ENCODE measurements at regions not wholly inside any gene's neighbourhood (a gene's known extent, or its start where the extent isn't known, plus 50 kb on each side); places are given as distances from the start of the nearest gene placed in this dataset.

GRCh38 chr11:15730263-15730994 is 615.7 kb downstream of the INSC start:
- Mint-ChIP-seq H3K27me3 (peaks cover 3% of the 10 kb centered on the region), H3K27ac (no peak overlapping the region), H3K9me3 (no peaks in the 10 kb centered on the region), H3K36me3 (no peaks in the 10 kb centered on the region), H3K4me1 (ENCODE audit: unreplicated experiment) (no peaks in the 10 kb centered on the region), H3K4me3 (no peak overlapping the region)
- no peak for DNase-seq (ENCODE audit: extremely low spot score, unreplicated experiment)
- TF ChIP-seq, protein P1, sequence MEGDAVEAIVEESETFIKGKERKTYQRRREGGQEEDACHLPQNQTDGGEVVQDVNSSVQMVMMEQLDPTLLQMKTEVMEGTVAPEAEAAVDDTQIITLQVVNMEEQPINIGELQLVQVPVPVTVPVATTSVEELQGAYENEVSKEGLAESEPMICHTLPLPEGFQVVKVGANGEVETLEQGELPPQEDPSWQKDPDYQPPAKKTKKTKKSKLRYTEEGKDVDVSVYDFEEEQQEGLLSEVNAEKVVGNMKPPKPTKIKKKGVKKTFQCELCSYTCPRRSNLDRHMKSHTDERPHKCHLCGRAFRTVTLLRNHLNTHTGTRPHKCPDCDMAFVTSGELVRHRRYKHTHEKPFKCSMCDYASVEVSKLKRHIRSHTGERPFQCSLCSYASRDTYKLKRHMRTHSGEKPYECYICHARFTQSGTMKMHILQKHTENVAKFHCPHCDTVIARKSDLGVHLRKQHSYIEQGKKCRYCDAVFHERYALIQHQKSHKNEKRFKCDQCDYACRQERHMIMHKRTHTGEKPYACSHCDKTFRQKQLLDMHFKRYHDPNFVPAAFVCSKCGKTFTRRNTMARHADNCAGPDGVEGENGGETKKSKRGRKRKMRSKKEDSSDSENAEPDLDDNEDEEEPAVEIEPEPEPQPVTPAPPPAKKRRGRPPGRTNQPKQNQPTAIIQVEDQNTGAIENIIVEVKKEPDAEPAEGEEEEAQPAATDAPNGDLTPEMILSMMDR (conservative IDR thresholded peaks at IDR 0.05): no peak

DNA sequence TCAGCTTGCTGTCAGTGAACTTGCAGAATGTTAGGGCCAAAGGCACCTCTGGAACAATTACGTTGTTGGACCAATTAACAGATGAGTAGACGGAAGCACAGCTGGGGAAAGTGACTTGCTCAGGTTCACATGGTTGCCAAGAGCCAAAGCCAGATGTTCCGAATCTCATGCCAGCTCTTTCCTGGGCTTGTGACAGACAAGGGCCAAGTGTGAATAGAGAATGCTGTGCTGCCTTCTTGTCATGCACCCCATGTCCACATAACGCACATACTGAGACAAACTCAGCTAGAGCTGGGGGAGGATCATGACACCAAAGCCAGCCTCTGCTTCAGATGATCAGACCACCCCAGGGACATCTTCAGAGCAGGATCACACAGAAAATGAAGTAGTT is 616.3 kb downstream of the INSC start:
- Mint-ChIP-seq H3K36me3 (no peaks in the 10 kb centered on the region), H3K27me3 (peaks cover 3% of the 10 kb centered on the region)

GRCh38 chr11:15735706-15736105 is 620.6 kb downstream of the SOX6 start:
- Mint-ChIP-seq H3K4me3 (no peak overlapping the region), H3K27me3 (peaks cover 3% of the 10 kb centered on the region), H3K36me3 (no peaks in the 10 kb centered on the region), H3K27ac (no peak overlapping the region), H3K9me3 (no peaks in the 10 kb centered on the region), H3K4me1 (ENCODE audit: unreplicated experiment) (no peaks in the 10 kb centered on the region)
- DNase-seq (ENCODE audit: extremely low spot score, unreplicated experiment): no peak
- TF ChIP-seq, protein P1 (conservative IDR thresholded peaks at IDR 0.05): no peak

More for the DNA sequence above, 616.3 kb downstream of the INSC start:
- DNase-seq (ENCODE audit: extremely low spot score, unreplicated experiment): no peak
- Mint-ChIP-seq H3K9me3 (no peaks in the 10 kb centered on the region), H3K27ac (no peak overlapping the region), H3K4me1 (ENCODE audit: unreplicated experiment) (no peaks in the 10 kb centered on the region), H3K4me3 (no peak overlapping the region)
- TF ChIP-seq, protein P1 (conservative IDR thresholded peaks at IDR 0.05): no peak

DNA sequence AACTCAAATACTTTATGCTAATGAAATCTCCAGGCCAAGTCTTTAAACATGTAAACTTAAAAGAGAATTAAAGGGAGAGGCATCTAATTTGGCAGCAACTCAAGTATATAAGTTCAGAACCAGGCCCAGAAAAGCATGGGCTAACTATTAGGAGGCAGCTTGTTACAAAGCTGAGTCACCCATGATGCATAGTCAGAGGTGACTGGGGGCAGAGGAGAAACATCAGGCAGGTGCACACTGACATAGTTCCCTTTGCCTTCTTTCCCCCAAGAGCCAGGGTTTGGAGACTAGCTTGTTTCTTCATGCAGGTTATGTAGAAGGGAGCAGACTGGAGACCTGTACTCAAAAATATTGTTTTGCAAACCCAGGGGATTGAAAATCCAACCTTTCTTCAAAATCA is 619.0 kb downstream of the SOX6 start:
- TF ChIP-seq, protein P1 (conservative IDR thresholded peaks at IDR 0.05): no peak
- Mint-ChIP-seq H3K4me1 (ENCODE audit: unreplicated experiment) (no peaks in the 10 kb centered on the region), H3K27ac (no peak overlapping the region), H3K36me3 (no peaks in the 10 kb centered on the region), H3K27me3 (peaks cover 3% of the 10 kb centered on the region), H3K9me3 (no peaks in the 10 kb centered on the region), H3K4me3 (no peak overlapping the region)
- no peak for DNase-seq (ENCODE audit: extremely low spot score, unreplicated experiment)

DNA sequence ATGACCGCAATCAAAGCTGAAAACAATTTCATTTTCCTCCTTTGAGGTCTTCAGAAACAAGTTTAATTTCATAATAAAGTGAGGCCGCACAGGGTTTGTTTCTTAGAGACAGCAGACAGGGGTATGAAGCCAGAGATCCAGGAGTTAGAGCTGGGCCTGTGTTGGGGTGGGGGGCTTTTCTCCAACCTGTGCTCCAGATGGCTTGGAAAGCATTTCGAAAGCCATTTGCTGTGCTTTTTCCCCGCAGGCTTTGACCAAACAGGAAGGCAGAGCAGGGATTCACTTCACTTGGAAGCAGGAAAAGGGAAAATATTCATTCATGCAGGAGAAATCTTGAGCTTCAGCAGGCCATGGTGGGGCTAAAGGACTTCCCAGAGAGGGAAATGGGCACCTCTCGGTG is 617.4 kb downstream of the SOX6 start:
- Mint-ChIP-seq H3K4me1 (ENCODE audit: unreplicated experiment) (peaks cover 7% of the 10 kb centered on the region), H3K27me3 (peaks cover 3% of the 10 kb centered on the region), H3K4me3 (no peak overlapping the region), H3K36me3 (no peaks in the 10 kb centered on the region), H3K27ac (no peak overlapping the region), H3K9me3 (no peaks in the 10 kb centered on the region)
- no peak for DNase-seq (ENCODE audit: extremely low spot score, unreplicated experiment)
- TF ChIP-seq, protein P1 (conservative IDR thresholded peaks at IDR 0.05): no peak

All from type B pancreatic cell (in vitro differentiated cells).